ENCODE measurements at regions not wholly inside any gene's neighbourhood (a gene's known extent, or its start where the extent isn't known, plus 50 kb on each side); places are given as distances from the start of the nearest gene placed in this dataset.

- Histone ChIP-seq H3K27ac (ENCODE audit: low read length) (no peak overlapping the region), H3K4me3 (ENCODE audit: low read depth in 1 of 2, low read length in 2 of 2) (no peak overlapping the region), H3K9me3 (ENCODE audit: insufficient read depth, low read length, severe bottlenecking) (no peaks in the 10 kb centered on the region), H3K27me3 (ENCODE audit: insufficient read depth, low read length, poor library complexity) (no peaks in the 10 kb centered on the region), H3K4me1 (ENCODE audit: insufficient read depth, low read length) (no peaks in the 10 kb centered on the region), H3K4me2 (ENCODE audit: insufficient read depth, low read length) (no peak overlapping the region), H3K36me3 (ENCODE audit: insufficient read depth, low read length) (no peaks in the 10 kb centered on the region), H2AFZ (ENCODE audit: low read depth, low read length) (no peak overlapping the region), H3K79me2 (ENCODE audit: insufficient read depth, low read length) (no peaks in the 10 kb centered on the region), H3K9ac (ENCODE audit: low read depth, low read length) (no peak overlapping the region), H4K20me1 (ENCODE audit: insufficient read depth, low read length) (no peaks in the 10 kb centered on the region)
- no peak for TF ChIP-seq EZH2 (IDR thresholded peaks at IDR 0.05; ENCODE audit: borderline replicate concordance, low read depth, low read length, severe bottlenecking)
- TF ChIP-seq, protein P1, sequence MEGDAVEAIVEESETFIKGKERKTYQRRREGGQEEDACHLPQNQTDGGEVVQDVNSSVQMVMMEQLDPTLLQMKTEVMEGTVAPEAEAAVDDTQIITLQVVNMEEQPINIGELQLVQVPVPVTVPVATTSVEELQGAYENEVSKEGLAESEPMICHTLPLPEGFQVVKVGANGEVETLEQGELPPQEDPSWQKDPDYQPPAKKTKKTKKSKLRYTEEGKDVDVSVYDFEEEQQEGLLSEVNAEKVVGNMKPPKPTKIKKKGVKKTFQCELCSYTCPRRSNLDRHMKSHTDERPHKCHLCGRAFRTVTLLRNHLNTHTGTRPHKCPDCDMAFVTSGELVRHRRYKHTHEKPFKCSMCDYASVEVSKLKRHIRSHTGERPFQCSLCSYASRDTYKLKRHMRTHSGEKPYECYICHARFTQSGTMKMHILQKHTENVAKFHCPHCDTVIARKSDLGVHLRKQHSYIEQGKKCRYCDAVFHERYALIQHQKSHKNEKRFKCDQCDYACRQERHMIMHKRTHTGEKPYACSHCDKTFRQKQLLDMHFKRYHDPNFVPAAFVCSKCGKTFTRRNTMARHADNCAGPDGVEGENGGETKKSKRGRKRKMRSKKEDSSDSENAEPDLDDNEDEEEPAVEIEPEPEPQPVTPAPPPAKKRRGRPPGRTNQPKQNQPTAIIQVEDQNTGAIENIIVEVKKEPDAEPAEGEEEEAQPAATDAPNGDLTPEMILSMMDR (IDR thresholded peaks at IDR 0.05; ENCODE audit: borderline replicate concordance, extremely low read depth, low read length, poor library complexity, severe bottlenecking): no peak
- ATAC-seq (ENCODE audit: insufficient read depth, low read depth): no peak
- DNase-seq: no peak
These were observed 791.6 kb upstream of the ARRDC4 start for GRCh38 chr15:97168704-97169475.

GRCh38 chr15:97171556-97171955 is 788.9 kb upstream of the ARRDC4 start:
- Histone ChIP-seq H3K4me3 (ENCODE audit: low read depth in 1 of 2, low read length in 2 of 2) (no peak overlapping the region), H3K79me2 (ENCODE audit: insufficient read depth, low read length) (no peaks in the 10 kb centered on the region), H3K27ac (ENCODE audit: low read length) (no peak overlapping the region), H3K27me3 (ENCODE audit: insufficient read depth, low read length, poor library complexity) (no peaks in the 10 kb centered on the region), H3K9me3 (ENCODE audit: insufficient read depth, low read length, severe bottlenecking) (no peaks in the 10 kb centered on the region), H4K20me1 (ENCODE audit: insufficient read depth, low read length) (no peaks in the 10 kb centered on the region), H3K36me3 (ENCODE audit: insufficient read depth, low read length) (no peaks in the 10 kb centered on the region), H3K4me1 (ENCODE audit: insufficient read depth, low read length) (no peaks in the 10 kb centered on the region), H3K9ac (ENCODE audit: low read depth, low read length) (no peak overlapping the region), H3K4me2 (ENCODE audit: insufficient read depth, low read length) (no peak overlapping the region), H2AFZ (ENCODE audit: low read depth, low read length) (no peak overlapping the region)
- no peak for DNase-seq
- ATAC-seq (ENCODE audit: insufficient read depth, low read depth): no peak
- TF ChIP-seq, protein P1 (IDR thresholded peaks at IDR 0.05; ENCODE audit: borderline replicate concordance, extremely low read depth, low read length, poor library complexity, severe bottlenecking): no peak
- TF ChIP-seq EZH2 (IDR thresholded peaks at IDR 0.05; ENCODE audit: borderline replicate concordance, low read depth, low read length, severe bottlenecking): no peak

- H2AFZ ChIP-seq (ENCODE audit: low read depth, low read length): no peak overlapping the region
- no peak for TF ChIP-seq EZH2 (IDR thresholded peaks at IDR 0.05; ENCODE audit: borderline replicate concordance, low read depth, low read length, severe bottlenecking)
- TF ChIP-seq, protein P1 (IDR thresholded peaks at IDR 0.05; ENCODE audit: borderline replicate concordance, extremely low read depth, low read length, poor library complexity, severe bottlenecking): no peak
- no peak for ATAC-seq (ENCODE audit: insufficient read depth, low read depth)
- no peak overlapping the region for H3K4me2 ChIP-seq (ENCODE audit: insufficient read depth, low read length)
- H3K4me1 ChIP-seq (ENCODE audit: insufficient read depth, low read length): no peaks in the 10 kb centered on the region
- H3K79me2 ChIP-seq (ENCODE audit: insufficient read depth, low read length): no peaks in the 10 kb centered on the region
- no peak overlapping the region for H3K9ac ChIP-seq (ENCODE audit: low read depth, low read length)
- H3K9me3 ChIP-seq (ENCODE audit: insufficient read depth, low read length, severe bottlenecking): no peaks in the 10 kb centered on the region
- no peak overlapping the region for H3K27ac ChIP-seq (ENCODE audit: low read length)
- H3K36me3 ChIP-seq (ENCODE audit: insufficient read depth, low read length): no peaks in the 10 kb centered on the region
- H3K4me3 ChIP-seq (ENCODE audit: low read depth in 1 of 2, low read length in 2 of 2): no peak overlapping the region
- no peaks in the 10 kb centered on the region for H4K20me1 ChIP-seq (ENCODE audit: insufficient read depth, low read length)
- no peaks in the 10 kb centered on the region for H3K27me3 ChIP-seq (ENCODE audit: insufficient read depth, low read length, poor library complexity)
- no peak for DNase-seq
These were observed 785.5 kb upstream of the ARRDC4 start for GRCh38 chr15:97174886-97175540.
